ENCODE measurements at regions not wholly inside any gene's neighbourhood (a gene's known extent, or its start where the extent isn't known, plus 50 kb on each side); places are given as distances from the start of the nearest gene placed in this dataset.

- TF ChIP-seq, protein P1, sequence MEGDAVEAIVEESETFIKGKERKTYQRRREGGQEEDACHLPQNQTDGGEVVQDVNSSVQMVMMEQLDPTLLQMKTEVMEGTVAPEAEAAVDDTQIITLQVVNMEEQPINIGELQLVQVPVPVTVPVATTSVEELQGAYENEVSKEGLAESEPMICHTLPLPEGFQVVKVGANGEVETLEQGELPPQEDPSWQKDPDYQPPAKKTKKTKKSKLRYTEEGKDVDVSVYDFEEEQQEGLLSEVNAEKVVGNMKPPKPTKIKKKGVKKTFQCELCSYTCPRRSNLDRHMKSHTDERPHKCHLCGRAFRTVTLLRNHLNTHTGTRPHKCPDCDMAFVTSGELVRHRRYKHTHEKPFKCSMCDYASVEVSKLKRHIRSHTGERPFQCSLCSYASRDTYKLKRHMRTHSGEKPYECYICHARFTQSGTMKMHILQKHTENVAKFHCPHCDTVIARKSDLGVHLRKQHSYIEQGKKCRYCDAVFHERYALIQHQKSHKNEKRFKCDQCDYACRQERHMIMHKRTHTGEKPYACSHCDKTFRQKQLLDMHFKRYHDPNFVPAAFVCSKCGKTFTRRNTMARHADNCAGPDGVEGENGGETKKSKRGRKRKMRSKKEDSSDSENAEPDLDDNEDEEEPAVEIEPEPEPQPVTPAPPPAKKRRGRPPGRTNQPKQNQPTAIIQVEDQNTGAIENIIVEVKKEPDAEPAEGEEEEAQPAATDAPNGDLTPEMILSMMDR (IDR thresholded peaks at IDR 0.05): no peak
- no peak for TF ChIP-seq POLR2A (IDR thresholded peaks at IDR 0.05)
Measured at GRCh38 chr14:103228866-103229265, 105.2 kb upstream of the EIF5 start.
